Epithelial cell of prostate (primary cell): ENCODE measurements at regions not wholly inside any gene's neighbourhood (a gene's known extent, or its start where the extent isn't known, plus 50 kb on each side); places are given as distances from the start of the nearest gene placed in this dataset.
"Not testable (repeated sequence)": the region's sequence is repeated elsewhere in the genome, so short reads cannot be mapped to it uniquely, and the experiment has no call there.

ENCODE experiments used
- DNase-seq: peaks from one replicate; pipeline ENCODE4 v3.0.0-alpha.2; 2011; ENCODE audit warnings: low read depth, low spot score
- H3K27ac ChIP-seq: fragments of 450-650 bp; 2 replicates; pipeline ENCODE4 v1.5.1; 2017; ENCODE audit warnings: mild to moderate bottlenecking

DNA sequence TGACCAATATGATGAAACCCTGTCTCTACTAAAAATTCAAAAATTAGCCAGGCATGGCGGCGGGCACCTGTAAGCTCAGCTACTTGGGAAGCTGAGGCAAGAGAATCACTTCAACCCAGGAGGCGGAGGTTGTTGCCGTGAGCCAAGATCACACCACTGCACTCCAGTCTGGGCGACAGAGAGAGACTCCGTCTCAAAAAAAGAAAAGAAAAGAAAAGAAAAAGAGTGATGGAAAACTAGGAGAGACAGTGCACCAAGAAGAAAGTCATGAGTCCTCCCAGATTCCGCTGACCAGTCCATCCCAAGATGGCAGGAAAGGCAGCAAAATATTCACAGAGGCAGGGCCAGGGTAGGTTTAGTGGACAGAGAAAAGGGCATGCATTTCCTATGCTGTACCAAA lies 226.9 kb downstream of the ASMT start:
- DNase-seq = no peak
- no peak overlapping the region for H3K27ac ChIP-seq

DNA sequence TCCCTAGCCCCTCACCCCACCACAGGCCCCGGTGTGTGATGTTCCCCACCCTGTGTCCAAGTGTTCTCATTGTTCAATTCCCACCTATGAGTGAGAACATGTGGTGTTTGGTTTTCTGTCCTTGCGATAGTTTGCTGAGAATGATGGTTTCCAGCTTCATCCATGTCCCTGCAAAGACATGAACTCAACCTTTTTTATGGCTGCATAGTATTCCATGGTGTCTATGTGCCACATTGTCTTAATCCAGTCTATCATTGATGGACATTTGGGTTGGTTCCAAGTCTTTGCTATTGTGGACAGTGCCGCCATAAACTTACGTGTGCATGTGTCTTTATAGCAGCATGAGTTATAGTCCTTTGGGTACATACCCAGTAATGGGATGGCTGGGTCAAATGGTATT lies 232.1 kb downstream of the ASMT start:
- not testable (repeated sequence) for DNase-seq, H3K27ac ChIP-seq

DNA sequence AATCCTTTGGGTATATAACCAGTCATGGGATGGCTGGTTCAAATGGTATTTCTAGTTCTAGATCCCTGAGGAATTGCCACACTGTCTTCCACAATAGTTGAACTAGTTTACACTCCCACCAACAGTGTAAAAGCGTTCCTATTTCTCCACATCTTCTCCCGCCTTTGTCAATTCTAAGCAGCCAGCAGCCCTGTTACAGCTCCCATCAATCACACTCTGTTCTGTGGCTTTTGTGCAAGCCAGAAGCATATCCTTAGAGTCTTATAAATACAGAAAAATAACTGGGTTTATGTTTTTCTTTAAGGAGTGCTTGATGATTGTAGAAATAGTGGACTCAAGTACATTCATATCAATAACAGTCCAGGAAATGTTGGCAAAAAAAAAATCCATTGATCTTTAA lies 232.9 kb downstream of the ASMT start:
- H3K27ac ChIP-seq, DNase-seq: not testable (repeated sequence)

DNA sequence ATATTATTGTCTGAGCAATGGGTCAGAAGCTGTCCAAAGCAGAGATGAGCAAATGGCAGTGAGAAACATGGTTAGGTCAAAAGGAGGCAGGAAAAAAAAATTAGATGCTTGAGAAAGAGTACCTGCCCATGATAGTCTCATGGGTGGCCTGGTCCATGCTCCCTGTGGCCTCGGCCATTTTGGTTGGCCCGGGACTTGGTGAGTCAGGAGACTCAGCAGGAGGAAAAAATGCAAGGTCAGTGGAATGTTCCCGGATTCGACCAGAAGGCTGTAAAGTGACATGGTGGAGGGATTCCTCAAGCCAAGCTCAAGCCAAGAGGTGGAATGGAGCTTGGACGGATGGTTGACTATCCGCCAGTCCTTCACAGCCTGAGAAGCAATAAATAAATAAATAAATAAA lies 236.7 kb downstream of the ASMT start:
- H3K27ac ChIP-seq = no peak overlapping the region
- DNase-seq = no peak

DNA sequence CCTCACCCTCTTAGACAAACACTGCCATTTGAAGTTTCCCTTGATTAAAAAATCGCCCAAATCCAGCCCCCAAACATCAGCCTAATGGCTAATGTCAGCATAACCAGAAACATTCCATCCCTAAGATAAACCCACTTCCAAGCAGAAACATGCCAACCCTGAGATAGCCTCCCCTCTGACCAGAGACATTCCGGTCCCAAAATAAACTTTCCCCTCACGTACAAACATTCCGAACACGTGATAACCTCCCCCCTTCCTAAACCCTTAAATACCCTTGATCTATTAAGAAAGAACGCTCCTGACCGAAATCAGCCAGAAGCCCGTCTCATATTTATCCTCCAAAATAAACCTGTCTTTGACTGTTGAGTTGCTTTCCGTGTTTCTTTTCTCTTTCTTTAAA lies 237.2 kb downstream of the ASMT start:
- DNase-seq = no peak
- no peak overlapping the region for H3K27ac ChIP-seq

DNA sequence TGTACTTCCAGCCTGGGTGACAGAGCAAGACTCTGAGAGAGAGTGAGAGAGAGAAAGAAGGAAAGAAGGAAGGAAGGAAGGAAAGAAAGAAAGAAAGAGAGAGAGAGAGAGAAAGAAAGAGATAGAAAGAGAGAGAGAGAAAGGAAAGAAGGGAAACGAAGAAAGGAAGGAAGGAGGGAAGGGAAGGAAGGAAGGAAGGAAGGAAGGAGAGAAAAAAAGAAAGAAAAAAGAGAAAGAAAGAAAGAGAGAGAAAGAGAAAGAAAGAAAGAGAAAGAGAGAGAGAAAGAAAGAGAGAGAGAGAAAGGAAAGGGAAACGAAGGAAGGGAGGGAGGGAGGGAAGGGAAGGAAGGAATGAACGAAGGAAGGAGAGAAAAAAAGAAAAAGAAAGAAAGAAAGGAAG lies 238.6 kb downstream of the ASMT start:
- H3K27ac ChIP-seq = no peak overlapping the region
- DNase-seq = no peak

DNA sequence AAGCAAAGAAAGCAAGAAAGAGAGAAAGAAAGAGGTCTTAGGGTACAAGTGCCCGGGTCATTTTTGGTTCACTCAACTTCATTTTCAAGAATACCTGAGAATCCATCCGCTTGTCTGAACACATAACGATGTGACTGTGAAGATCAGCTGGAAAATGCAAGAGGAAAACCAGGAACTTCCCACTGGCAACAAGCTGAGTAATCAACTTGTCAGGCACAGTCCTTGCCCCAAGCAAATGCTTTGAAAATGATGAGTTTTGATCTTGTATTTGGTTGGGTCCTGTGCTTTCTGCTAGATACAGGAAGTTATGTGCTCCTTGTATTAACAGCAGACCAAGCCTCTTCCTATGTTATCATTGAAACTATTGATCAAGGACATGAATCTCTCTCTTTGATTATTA lies 239.1 kb downstream of the ASMT start:
- DNase-seq = no peak
- no peak overlapping the region for H3K27ac ChIP-seq

DNA sequence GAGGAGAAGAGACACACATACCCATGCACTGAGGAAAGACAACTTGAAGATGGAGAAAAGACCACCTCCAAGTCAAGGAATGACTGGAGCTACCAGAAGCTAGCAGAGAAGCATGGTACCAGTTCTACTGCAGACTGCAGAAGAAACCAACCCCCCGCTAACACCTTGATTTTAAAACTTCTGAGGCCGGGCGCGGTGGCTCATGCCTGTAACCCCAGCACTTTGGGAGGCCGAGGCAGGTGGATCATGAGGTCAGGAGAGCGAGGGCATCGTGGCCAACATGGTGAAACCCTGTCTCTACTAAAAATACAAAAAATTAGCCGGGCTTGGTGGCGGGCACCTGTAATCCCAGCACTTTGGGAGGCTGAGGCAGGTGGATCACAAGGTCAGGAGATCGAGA lies 240.0 kb downstream of the ASMT start:
- DNase-seq, H3K27ac ChIP-seq: not testable (repeated sequence)

DNA sequence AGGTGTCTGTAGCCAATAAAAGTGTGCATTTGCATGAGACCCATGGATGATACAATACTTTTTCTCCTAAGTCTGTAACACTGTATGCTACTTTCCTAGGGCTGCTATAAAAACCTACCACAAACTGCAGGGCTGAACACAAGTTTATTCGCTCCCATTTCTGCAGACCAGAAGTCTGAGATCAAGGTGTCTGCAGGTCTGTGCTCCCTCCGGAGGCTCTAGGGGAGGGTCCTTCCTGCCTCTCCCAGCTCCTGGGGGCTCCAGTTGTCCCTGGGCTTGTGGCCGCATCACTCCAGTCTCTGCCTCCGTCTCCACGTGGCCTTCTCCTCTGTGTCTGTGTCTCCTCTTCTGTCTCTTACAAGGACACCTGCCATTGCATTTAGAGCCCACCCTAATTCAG lies 244.4 kb downstream of the ASMT start:
- not testable (repeated sequence) for H3K27ac ChIP-seq, DNase-seq

DNA sequence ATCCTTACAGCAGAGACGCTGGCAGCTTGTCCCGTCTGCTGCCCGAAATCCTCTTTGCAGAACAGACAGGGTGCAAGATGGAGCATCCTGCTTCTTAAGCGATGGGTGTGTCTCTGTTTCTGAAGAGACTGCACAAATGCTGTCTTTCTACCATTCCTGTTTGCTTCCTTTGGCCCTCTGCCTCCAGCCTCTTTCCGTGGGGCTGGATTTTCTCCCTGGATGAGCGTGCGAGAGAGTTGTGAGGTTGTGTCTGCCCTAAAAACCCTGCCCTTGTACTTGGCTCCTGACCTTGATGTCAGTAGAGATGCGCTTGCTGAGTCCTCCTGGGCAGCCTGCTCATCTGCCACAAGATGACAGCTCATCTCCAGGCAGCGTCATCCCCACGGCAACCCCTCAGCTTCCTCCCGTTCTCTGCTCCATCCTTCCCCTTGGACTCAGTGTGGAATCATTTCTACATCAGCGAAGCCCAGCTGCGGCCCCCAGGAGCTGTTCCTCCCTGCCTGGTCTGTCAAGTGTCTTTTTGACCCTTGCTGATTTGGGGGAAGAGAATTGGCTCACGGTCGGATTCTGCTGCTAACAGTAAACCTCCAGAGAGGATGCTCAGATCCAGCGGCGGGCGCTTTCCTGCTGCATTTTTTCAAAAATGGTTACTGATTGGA lies 246.2 kb downstream of the ASMT start:
- no peak overlapping the region for H3K27ac ChIP-seq
- no peak for DNase-seq

DNA sequence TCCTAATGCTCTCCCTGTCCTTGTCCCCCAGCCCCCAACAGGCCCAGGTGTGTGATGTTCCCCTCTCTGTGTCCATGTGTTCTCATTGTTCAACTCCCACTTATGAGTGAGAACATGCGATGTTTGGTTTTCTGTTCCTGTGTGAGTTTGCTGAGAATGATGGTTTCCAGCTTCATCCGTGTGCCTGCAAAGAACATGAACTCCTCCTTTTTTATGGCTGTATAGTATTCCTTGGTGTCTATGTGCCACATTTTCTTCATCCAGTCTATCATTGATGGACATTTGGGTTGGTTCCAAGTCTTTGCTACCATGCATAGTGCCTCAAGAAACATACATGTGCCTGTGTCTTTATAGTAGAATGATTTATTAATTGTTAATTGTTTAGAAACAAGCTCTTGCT lies 249.1 kb downstream of the ASMT start:
- not testable (repeated sequence) for H3K27ac ChIP-seq, DNase-seq

DNA sequence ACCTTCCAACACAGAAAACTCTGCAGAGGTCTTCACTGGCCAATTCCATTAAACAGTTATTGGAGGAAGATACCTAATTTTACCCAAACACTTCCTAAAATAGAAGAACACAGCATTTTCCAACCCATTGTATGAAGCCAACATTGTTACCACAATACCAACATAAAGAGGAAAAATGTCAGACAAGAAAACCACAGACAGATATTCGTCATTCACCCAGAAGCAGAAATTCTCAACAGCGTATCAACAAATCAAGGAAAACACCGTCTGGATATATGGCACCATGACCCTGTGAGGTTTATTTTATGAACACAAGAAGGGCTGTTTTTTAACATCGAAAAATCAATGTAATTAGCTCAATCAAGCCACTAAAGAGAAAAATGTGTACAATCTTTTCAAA lies 255.6 kb downstream of the ASMT start:
- no peak overlapping the region for H3K27ac ChIP-seq
- no peak for DNase-seq

DNA sequence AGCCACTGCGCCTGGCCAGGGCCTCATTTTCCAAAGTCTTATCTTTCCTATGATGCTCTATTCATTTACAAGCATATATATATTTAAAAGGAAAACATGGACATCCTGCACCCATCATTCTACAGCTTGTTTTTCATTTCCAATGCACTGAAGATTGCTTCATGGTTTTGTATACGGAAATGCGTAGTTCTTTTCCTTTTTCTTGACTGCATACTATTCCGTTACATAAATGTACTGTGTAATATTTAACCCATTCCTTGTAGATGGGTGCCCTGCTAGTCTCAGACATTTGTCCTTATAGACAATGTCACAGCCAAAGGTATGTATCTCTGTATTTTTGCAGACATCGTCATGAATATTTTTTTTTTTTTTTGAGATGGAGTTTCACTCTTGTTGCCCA lies 257.0 kb downstream of the ASMT start:
- no peak overlapping the region for H3K27ac ChIP-seq
- no peak for DNase-seq

DNA sequence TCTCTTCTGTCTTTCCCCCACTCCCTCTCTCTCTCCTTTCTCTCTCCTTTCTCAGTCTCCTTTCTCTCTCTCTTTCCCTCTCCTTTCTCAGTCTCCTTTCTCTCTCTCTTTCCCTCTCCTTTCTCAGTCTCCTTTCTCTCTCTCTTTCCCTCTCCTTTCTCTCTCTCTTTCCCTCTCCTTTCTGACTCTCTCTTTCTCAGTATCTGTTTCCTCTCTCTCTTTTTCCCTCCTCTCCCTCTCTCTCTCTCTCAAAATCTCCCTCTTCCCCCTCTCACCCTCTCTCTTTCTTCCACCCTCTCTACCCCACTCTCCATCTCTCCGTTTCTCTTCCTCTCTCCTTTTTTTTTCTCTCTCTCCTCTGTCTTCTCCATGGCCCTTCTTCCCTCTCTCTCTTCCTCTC lies 258.8 kb downstream of the ASMT start:
- no peak for DNase-seq
- no peak overlapping the region for H3K27ac ChIP-seq

DNA sequence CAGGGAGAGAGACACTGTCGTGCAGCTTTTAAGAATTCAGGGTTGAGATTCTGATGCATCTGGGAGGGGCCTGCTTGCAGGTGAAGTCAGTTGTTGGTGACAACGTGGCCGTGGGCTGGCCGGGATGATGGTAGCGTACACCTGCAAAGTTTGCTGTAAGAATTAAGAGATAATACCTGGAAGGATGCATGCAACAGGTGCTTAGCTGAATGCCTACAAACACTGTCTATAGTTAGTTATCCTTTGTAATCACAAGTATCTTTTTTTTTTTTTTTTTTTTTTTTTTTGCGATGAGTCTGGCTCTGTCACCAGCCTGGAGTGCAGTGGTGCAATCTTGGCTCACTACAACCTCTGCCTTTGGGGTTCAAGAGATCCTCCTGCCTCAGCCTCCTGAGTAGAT lies 259.6 kb downstream of the ASMT start:
- no peak for DNase-seq
- H3K27ac ChIP-seq = no peak overlapping the region

DNA sequence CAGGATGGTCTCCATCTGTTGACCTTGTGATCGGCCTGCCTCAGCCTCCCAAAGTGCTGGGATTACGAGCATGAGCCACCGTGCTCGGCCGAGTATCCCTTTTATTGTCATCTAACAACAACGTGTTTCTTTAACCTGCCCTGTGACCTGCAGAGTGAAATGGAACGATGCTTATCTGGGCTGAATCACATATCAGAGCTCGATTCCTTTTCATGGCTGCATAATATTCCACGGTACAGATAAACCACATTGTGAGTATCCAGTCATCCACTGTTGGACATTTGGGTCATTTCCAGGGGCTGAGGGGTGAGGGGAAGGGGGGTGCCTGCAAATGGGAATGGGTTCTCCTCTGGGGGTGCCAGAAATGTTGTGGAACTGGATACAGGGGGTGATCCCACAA lies 260.0 kb downstream of the ASMT start:
- no peak for DNase-seq
- no peak overlapping the region for H3K27ac ChIP-seq

DNA sequence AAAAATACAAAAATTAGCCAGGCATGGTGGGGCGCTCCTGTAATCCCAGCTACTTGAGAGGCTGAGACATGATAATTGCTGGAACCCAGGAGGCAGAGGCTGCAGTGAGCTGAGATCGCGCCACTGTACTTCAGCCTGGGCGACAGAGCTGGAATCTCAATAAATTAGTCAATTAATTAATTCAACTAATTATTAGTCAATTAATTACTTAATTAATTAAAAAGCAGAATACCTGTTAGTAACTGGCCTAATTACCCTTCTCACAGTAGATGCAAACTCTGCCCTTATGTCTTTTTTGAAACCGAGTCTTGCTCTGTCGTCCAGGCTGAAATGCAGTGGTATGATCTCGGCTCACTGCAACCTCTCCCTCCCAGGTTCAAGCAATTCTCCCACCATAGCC lies 261.2 kb downstream of the ASMT start:
- no peak for DNase-seq
- H3K27ac ChIP-seq = no peak overlapping the region

DNA sequence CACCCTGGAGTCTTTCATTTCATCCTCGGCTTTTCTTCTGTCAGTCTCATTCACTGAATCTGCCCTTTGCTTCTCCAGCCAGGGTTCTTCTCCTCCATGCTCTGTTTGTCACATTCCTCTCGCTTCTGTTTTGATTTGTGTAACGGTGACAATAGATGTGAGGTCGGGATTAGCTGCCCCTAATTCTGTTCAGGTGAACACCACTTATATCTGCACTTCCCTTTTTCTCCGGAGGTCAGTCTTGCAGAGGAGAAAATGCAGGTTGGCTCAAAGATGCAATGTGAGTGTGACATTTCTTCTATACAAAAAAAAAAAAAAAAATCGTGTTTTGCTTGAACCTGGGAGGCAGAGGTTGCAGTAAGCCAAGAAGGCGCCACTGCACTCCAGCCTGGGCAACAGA lies 262.9 kb downstream of the ASMT start:
- no peak overlapping the region for H3K27ac ChIP-seq
- DNase-seq = no peak

DNA sequence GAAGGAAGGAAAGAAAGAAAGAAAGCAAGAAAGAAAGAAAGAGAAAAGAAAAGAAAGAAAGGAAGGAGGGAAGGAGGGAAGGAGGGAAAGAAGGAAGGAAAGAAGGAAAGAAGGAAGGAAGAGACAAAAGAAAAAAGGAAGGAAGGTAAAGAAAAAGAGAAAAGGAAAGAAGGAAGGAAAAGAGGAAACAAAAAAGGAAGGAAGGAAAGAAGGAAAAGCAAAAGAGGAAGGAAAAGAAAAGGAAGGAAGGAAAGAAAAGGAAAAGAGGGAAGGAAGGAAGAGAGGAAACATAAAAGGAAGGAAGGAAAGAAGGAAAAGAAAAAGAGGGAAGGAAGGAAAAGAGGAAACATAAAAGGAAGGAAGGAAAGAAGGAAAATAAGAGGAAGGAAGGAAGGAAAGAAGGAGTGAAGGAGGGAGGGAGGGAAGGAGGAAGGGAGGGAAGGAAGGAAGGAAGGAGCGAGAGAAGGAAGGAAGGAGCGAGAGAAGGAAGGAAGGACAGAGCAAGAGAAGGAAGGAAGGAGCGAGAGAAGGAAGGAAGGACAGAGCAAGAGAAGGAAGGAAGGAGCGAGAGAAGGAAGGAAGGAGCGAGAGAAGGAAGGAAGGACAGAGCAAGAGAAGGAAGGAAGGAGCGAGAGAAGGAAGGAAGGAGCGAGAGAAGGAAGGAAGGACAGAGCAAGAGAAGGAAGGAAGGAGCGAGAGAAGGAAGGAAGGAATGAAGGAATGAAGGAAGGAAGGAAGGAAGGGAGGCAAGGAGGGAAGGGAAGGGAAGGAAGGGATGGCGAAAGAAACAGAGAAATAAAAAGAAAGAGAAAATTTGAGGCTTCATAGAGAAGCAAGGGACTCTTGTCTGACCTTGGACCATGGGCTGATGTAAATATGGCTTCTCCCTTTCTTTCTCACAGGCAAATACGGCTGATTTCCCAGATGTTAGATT lies 266.3 kb downstream of the ASMT start:
- not testable (repeated sequence) for H3K27ac ChIP-seq, DNase-seq

DNA sequence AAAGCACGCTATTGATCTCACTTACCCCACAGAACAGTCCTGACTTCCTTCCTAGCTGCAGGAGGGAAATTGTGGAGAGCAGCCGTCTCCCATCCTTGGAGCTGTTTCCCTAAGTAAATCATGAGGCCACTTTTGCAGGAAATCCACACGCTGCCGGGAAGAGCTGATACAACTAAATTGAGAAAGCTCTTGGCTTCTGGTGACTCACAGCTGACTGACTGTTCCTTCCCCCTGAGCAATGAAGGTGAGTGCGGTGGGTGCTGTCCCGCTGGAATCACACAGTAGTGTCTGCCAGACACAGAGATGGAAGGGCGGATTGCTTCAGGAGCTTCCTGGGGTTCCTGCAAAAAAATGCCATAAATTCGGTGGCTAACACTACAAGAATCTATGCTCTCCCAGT lies 268.9 kb downstream of the ASMT start:
- H3K27ac ChIP-seq = no peak overlapping the region
- DNase-seq = no peak

DNA sequence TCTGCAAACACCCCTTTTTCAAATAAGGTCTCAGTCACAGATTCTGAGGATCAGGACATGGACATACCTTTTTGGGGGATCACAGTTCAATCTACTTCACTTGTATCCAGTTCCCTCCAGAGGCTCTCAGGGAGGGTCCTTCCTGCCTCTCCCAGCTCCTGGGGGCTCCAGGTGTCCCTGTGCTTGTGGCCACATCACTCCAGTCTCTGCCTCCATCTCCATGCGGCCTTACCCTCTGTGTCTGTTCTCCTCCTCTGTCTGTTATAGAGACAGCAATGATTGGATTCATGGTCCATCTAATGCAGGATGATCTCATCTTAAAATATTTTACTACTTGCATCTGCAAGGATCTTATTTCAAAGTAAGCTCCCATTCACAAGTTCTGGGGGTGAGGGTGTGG lies 269.6 kb downstream of the ASMT start:
- no peak overlapping the region for H3K27ac ChIP-seq
- no peak for DNase-seq

DNA sequence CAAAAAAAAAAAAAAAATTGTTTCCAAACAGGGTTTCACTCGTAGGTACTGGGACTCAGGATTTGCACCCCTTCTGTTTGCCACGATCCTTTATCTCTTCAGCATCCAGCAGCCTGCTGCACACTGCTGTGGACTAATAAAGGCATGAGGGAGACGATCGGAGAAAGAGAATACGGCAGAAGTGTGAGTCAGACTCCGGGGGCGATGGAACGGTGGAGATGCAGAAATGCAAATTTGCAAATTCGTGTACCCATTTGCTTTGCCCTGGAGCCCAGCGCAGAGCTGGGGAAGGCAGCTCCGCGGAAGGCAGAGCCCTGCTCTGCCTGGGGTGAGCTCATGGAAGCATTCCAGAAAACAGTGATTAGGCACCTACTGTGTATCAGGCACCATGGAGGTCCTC lies 270.3 kb downstream of the ASMT start:
- H3K27ac ChIP-seq = no peak overlapping the region
- no peak for DNase-seq
